Neural cell (in vitro differentiated cells): ENCODE measurements at regions not wholly inside any gene's neighbourhood (a gene's known extent, or its start where the extent isn't known, plus 50 kb on each side); places are given as distances from the start of the nearest gene placed in this dataset.

Experiments
- CTCF ChIP-seq: fragments of 450-650 bp; IDR thresholded peaks from 2 replicates; pipeline ENCODE4 v1.5.1; 2014; ENCODE audit warnings: antibody characterized with exemption, mild to moderate bottlenecking, moderate library complexity; ENCODE audit not compliant: poor library complexity, severe bottlenecking
- EP300 ChIP-seq: fragments of 450-650 bp; conservative IDR thresholded peaks from 2 replicates; pipeline ENCODE4 v1.6.1; 2014; ENCODE audit warnings: antibody characterized with exemption, mild to moderate bottlenecking, moderate library complexity; ENCODE audit not compliant: poor library complexity, severe bottlenecking
- EZH2 ChIP-seq: fragments of 200-600, 300-800 bp; shearing (Covaris generic), sonication (generic); IDR thresholded peaks from 2 replicates; pipeline ENCODE4 v1.6.1; 2014; ENCODE audit warnings: antibody characterized with exemption, low read length, borderline replicate concordance, mild to moderate bottlenecking; ENCODE audit not compliant: insufficient read depth, poor library complexity, severe bottlenecking
- MXI1 ChIP-seq: fragments of 450-650 bp; conservative IDR thresholded peaks from 2 replicates; pipeline ENCODE4 v1.6.1; 2014; ENCODE audit warnings: antibody characterized with exemption, mild to moderate bottlenecking; ENCODE audit not compliant: poor library complexity, severe bottlenecking
- POLR2AphosphoS5 ChIP-seq: IDR thresholded peaks from 2 replicates; pipeline ENCODE4 v1.6.1; 2012
- RAD21 ChIP-seq: fragments of 450-650 bp; conservative IDR thresholded peaks from 2 replicates; pipeline ENCODE4 v1.6.1; 2014; ENCODE audit warnings: antibody characterized with exemption, mild to moderate bottlenecking, moderate library complexity
- TAF1 ChIP-seq: IDR thresholded peaks from 2 replicates; pipeline ENCODE4 v1.6.1; 2012; ENCODE audit warnings: low read depth

- TF ChIP-seq MXI1, result no peak
- no peak for TF ChIP-seq CTCF
- no peak for TF ChIP-seq EZH2
- TF ChIP-seq EP300, result no peak
- TF ChIP-seq RAD21, result no peak
- no peak for TF ChIP-seq POLR2AphosphoS5
- TF ChIP-seq TAF1, result no peak
Observed at GRCh38 chr9:38286357-38286756, 106.1 kb upstream of the ALDH1B1 start.
